GM12891 (cell line): ENCODE measurements at regions not wholly inside any gene's neighbourhood (a gene's known extent, or its start where the extent isn't known, plus 50 kb on each side); places are given as distances from the start of the nearest gene placed in this dataset.

Source experiments
- POLR2A ChIP-seq: IDR thresholded peaks from 2 replicates; pipeline ENCODE4 v1.6.1; 2011; ENCODE audit warnings: low read depth, low read length, control low read depth
- TAF1 ChIP-seq: IDR thresholded peaks from 2 replicates; pipeline ENCODE4 v1.6.1; 2011; ENCODE audit warnings: low read depth, low read length, control low read depth

- TF ChIP-seq TAF1 = no peak
- TF ChIP-seq POLR2A = no peak
Measured at GRCh38 chr10:30736685-30737232, 107.2 kb upstream of the LYZL2 start.
